ENCODE measurements at regions not wholly inside any gene's neighbourhood (a gene's known extent, or its start where the extent isn't known, plus 50 kb on each side); places are given as distances from the start of the nearest gene placed in this dataset.

GRCh38 chr13:109410868-109411267 is 375.5 kb downstream of the IRS2 start:
- POLR2A ChIA-PET (ENCODE audit: low non-redundant PET), result no interaction called here
- CTCF ChIA-PET, result interaction anchor here (0.6 kb wide), 1 partner anchor 516 kb away, joined by 3 read pairs; no protein-coding TSS in a partner anchor
- no peak for TF ChIP-seq CTCF (conservative IDR thresholded peaks at IDR 0.05; ENCODE audit: low read depth)
- no peak overlapping the region for H3K27ac ChIP-seq
- DNase-seq (ENCODE audit: low spot score), result no peak

DNA sequence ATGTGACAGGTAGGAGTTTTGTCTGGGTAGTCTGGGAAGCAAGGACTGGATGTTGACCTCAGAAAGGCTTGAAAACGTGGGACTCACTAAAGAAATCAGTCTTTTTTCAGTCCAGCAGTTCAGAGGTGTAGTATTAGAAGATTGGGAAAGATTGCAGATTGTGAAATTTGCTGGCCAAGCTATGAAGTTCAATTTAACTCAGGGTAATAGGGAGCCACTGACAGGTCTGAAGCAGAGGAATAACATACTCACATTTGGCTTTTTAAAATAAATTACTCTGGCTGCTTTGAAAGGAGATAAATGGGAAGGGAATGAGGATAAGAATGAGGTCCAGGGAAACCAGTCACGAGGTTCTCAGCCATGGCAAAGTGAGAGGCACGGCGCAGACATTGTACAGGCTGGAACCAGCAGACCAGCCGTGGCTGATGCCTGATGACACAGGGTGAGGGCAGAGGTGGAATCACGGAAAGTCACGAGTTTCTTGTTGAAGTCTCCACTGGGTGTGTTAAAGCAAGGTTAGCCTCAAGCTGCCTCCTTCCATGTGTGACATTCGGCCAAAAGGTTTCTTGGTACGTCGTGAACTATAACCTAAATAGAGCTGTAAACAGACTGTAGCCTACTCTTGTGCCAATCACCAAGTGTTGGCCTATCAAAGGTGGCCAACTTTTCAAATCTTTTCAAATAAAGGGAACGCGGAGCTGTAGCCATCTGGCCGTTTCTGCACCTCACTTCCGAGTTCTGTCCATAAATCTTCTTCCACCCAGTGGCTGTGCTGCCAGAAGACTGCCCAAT is 377.6 kb downstream of the IRS2 start:
- no peak for TF ChIP-seq CTCF (conservative IDR thresholded peaks at IDR 0.05; ENCODE audit: low read depth)
- H3K27ac ChIP-seq, result no peak overlapping the region
- CTCF ChIA-PET, result no interaction called here
- POLR2A ChIA-PET (ENCODE audit: low non-redundant PET), result no interaction called here
- DNase-seq (ENCODE audit: low spot score), result no peak

DNA sequence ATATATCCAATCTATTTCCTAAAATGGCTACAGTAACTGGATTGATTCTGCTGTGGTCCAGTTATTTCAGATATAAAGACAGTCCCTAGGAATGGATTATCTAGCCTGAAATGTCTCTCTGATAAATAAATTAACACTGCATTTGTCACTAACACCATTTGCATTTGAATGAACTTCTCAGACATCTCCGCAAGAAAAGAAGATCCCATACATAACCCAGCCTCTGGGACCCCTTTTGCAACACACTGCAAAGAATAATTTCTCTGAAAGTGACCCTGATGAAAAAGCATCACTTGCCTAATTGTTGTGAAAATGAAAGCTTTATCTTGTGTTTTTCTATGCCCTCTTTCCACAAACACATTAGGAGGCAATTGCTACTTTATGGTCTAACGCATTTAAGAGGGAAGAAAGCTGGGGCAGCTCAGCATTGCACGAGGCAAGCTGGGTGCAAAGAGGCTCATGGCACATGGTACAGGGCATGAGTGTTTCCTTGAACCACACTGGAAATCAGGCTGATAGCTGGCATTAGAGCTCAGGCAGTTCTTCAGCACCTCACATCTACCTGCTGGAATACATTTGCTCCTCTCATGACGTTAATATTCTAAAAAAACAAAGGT is 379.9 kb downstream of the IRS2 start:
- CTCF ChIA-PET, result no interaction called here
- H3K27ac ChIP-seq, result no peak overlapping the region
- DNase-seq (ENCODE audit: low spot score), result no peak
- POLR2A ChIA-PET (ENCODE audit: low non-redundant PET), result no interaction called here
- TF ChIP-seq CTCF (conservative IDR thresholded peaks at IDR 0.05; ENCODE audit: low read depth), result no peak

DNA sequence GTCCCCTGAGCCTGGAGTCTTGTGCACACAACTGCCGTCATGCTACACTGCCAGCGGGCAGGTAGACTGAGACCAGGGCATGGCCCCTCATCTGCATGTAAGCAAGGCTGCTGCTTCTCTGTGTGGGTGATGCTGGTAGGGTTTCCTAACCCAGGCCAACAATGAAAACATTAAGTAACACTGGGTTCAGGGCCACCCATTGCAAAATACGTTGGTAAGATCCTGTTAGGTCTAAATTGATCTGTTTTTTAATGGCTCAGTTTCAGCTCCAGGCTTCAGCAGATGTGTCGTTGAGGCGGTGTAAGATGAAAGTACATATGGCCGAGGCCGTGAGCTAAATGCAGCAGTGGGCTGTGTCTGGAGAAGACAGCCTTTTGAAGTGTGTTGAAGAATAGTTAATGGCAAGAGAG is 383.4 kb downstream of the IRS2 start:
- ChIA-PET POLR2A (ENCODE audit: low non-redundant PET) (no interaction called here), CTCF (no interaction called here)
- no peak for TF ChIP-seq CTCF (conservative IDR thresholded peaks at IDR 0.05; ENCODE audit: low read depth)
- DNase-seq (ENCODE audit: low spot score), result no peak
- H3K27ac ChIP-seq, result no peak overlapping the region

DNA sequence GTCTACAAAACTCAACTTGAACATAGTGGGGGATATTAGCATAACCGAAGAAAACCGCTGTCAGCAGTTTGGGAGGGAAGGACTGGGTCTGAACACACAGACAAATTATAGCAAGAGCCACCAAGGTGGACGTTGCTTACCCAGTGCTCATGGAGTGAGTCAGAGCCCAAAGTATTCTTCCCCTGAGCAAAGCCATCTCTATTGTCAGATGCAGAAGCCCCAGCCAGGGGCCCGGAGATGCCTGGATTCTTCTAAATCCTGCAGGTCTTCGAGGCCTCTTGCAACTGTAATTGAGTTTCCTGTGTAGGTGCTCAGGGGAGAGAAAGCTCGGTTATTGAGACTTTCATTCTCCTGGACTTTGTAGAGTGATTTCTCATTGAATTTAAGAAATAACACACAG is 384.5 kb downstream of the IRS2 start:
- ChIA-PET CTCF (no interaction called here), POLR2A (ENCODE audit: low non-redundant PET) (no interaction called here)
- no peak for TF ChIP-seq CTCF (conservative IDR thresholded peaks at IDR 0.05; ENCODE audit: low read depth)
- no peak overlapping the region for H3K27ac ChIP-seq
- no peak for DNase-seq (ENCODE audit: low spot score)

DNA sequence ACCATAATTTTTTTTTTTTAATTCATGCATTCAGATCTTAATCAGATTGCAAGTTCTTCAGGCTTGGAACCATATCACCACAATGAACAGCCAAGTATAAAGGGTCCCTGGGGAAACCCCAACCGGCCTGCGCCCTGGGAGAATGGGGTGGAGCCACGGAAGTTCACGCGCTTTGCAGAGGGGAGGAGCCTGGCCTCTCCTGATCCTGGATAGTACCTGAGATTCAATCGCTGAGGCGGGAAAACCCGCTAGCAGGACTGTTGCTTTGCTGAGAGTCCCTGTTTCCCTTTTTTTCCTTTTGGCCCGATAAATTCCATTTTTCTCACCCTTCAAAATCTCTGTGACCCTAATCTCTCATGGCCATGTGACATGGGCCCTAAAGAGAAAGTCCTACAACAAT is 385.1 kb downstream of the IRS2 start:
- POLR2A ChIA-PET (ENCODE audit: low non-redundant PET), result no interaction called here
- DNase-seq (ENCODE audit: low spot score), result no peak
- no peak for TF ChIP-seq CTCF (conservative IDR thresholded peaks at IDR 0.05; ENCODE audit: low read depth)
- no peak overlapping the region for H3K27ac ChIP-seq
- CTCF ChIA-PET, result no interaction called here
